ENCODE measurements at regions not wholly inside any gene's neighbourhood (a gene's known extent, or its start where the extent isn't known, plus 50 kb on each side); places are given as distances from the start of the nearest gene placed in this dataset.

DNA sequence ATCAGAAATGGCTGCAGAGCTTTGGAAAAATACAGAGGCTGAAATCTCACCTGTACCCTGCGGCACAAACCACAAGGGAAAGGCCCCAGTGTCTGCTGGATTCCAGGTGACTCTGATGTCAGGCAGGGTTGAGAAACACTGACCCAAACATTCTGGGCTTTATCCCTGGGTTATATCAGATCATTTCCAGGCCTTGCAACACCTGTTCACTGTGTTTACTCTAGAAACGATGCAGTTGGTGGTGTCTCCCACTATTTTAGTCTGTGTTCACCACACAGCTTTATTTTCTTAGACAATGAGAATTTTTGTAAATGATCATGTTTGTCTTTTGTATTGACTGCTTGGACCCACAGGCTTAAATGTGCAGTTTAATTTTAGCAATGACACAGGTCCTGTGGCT is 151.5 kb upstream of the SDK2 start:
- TF ChIP-seq, protein P1, sequence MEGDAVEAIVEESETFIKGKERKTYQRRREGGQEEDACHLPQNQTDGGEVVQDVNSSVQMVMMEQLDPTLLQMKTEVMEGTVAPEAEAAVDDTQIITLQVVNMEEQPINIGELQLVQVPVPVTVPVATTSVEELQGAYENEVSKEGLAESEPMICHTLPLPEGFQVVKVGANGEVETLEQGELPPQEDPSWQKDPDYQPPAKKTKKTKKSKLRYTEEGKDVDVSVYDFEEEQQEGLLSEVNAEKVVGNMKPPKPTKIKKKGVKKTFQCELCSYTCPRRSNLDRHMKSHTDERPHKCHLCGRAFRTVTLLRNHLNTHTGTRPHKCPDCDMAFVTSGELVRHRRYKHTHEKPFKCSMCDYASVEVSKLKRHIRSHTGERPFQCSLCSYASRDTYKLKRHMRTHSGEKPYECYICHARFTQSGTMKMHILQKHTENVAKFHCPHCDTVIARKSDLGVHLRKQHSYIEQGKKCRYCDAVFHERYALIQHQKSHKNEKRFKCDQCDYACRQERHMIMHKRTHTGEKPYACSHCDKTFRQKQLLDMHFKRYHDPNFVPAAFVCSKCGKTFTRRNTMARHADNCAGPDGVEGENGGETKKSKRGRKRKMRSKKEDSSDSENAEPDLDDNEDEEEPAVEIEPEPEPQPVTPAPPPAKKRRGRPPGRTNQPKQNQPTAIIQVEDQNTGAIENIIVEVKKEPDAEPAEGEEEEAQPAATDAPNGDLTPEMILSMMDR (IDR thresholded peaks at IDR 0.05; ENCODE audit: extremely low read depth, insufficient read depth, missing control alignments) = no peak
- in situ Hi-C loops (cut with MboI; ENCODE audit: low pct_unique_long_range_greater_than_20kb, low sequenced_read_pairs, unreplicated experiment) = no loop called here
- DNase-seq (ENCODE audit: low spot score) = no peak

DNA sequence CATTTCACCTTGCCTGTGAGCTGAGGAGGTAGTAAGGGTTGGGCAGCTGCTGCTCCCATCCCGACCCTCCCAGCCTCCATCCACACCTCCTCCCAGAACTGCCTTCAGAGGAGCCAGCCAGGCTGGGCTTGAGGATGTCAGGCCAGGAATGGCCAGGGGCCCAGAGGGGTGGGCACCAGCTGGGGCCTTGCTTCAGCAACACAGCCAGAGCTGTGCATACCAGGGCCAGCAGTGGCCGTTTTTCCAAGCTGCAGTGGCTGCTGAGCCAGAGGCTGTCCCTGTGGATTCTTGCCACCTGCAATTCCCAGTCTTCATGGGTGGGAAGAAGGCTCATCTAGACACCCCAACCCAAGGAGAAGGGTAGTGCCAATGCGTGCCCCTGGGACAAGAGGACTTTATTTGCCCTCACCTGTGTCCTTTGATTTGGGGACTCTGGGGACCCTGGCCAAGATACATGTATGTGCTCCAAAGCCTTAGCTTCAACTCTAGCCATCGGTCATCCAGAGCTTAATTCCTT is 153.4 kb upstream of the SDK2 start:
- no peak for DNase-seq (ENCODE audit: low spot score)
- in situ Hi-C loops (cut with MboI; ENCODE audit: low pct_unique_long_range_greater_than_20kb, low sequenced_read_pairs, unreplicated experiment) = no loop called here
- TF ChIP-seq, protein P1 (IDR thresholded peaks at IDR 0.05; ENCODE audit: extremely low read depth, insufficient read depth, missing control alignments) = no peak

DNA sequence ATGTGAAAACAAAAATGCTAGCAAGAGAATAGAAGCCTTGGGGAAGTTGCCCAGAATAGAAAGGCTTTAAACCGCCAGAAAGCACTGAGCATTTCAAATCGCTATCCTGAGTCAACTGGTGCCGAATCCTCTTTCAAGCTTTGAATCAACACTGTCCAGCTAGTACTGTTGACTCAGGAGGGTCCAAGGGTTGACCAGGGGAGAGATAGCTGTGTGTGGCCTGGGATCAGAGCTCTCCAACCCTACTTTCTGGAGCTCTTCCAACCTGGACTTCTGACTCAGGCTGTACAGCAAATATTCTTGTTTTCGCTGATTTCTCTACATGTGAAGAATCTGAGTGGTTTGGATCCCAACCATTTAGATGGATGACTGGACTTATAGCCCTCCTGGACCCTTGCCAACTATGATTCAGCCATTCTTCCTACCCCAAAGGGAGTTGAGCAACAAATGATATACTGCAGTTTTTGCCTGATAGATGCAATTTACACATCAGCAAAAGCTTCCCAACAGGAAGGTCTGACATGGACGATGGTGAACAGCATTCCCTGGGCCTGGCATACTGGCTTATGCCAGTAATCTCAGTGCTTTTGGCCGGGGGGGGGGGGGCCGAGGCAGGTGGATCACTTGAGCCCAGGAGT is 154.0 kb upstream of the SDK2 start:
- no peak for DNase-seq (ENCODE audit: low spot score)
- in situ Hi-C loops (cut with MboI; ENCODE audit: low pct_unique_long_range_greater_than_20kb, low sequenced_read_pairs, unreplicated experiment) = no loop called here
- TF ChIP-seq, protein P1 (IDR thresholded peaks at IDR 0.05; ENCODE audit: extremely low read depth, insufficient read depth, missing control alignments) = no peak

DNA sequence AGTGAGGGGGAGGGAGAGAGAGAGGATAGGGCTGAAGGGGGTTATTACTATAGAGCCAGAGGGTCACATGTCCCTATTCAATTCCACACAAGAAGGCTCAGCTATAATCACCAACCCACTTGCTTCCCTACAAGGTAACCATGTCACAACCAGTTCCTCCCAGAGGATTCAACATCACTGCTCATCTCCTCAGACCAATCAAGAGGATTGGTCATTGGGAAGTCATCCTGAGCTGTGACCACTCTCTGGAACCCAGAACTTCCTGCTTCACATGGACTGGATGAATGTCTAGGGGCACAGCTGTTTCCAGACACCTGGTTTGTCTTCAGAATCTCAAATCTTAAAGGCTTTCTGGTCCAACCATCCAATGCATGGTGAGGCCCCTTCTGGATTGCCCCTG is 154.9 kb upstream of the SDK2 start:
- no peak for DNase-seq (ENCODE audit: low spot score)
- TF ChIP-seq, protein P1 (IDR thresholded peaks at IDR 0.05; ENCODE audit: extremely low read depth, insufficient read depth, missing control alignments) = no peak
- in situ Hi-C loops (cut with MboI; ENCODE audit: low pct_unique_long_range_greater_than_20kb, low sequenced_read_pairs, unreplicated experiment) = no loop called here

DNA sequence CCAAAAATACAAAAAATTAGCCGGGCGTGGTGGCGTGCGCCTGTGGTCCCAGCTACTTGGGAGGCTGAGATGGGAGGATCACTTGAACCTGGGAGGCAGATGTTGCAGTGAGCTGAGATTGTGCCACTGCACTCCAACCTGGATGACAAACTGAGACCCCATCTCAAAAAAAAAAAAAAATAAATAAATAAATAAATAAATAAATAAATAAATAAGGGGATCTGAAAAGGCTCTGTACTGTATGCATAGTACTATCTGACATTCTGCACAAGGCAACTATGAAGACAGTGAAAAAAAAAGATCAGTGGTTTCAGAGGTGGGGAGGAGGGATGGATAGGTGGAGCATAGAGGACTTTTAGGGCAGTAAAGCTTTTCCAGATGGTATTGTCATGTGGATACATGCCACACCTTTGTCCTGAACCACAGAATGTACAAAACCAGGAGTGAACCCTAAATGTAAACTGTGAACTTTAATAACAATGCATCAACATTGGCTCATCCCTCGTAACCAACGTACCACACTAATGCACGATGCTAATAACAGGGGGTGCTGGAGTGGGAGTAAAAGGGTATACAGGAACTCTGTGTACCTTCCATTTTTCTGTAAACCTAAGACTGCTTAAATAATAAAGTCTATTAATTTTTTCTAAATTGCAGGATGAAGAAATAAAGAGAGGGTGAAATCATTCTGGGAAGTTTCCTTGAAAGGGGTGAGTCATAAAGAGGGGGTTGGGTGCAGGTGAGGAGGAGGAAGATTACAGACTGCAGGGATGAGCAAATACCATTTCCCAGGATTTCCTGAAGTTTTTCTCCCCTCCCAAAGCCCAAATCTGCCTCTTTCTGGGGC is 155.8 kb upstream of the SDK2 start:
- in situ Hi-C loops (cut with MboI; ENCODE audit: low pct_unique_long_range_greater_than_20kb, low sequenced_read_pairs, unreplicated experiment) = no loop called here
- TF ChIP-seq, protein P1 (IDR thresholded peaks at IDR 0.05; ENCODE audit: extremely low read depth, insufficient read depth, missing control alignments) = no peak
- no peak for DNase-seq (ENCODE audit: low spot score)

DNA sequence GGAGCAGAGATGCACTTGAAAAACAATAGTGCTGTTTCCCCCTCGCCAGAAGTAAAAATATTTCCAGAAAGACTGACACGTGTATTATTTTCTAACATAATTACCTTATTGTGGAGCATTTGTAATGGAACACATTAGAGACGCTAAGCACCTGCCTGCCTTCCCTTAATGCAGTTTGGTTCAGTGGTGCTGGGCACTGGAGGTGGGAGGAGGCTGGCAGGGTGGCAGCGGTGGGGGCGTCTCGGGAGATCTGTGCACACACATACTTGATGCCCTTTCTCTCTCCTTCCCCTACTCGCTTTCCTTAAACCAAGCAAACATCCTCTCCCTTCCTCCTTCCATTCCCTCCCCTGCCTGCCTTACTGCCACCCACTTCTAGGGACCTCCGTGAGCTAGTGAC is 156.6 kb upstream of the SDK2 start:
- in situ Hi-C loops (cut with MboI; ENCODE audit: low pct_unique_long_range_greater_than_20kb, low sequenced_read_pairs, unreplicated experiment) = no loop called here
- TF ChIP-seq, protein P1 (IDR thresholded peaks at IDR 0.05; ENCODE audit: extremely low read depth, insufficient read depth, missing control alignments) = no peak
- no peak for DNase-seq (ENCODE audit: low spot score)

All from GM13977 (cell line).